GM18505 (cell line): ENCODE measurements at regions not wholly inside any gene's neighbourhood (a gene's known extent, or its start where the extent isn't known, plus 50 kb on each side); places are given as distances from the start of the nearest gene placed in this dataset.
"Not testable (repeated sequence)": the region's sequence is repeated elsewhere in the genome, so short reads cannot be mapped to it uniquely, and the experiment has no call there.

Experiments
- ATAC-seq: cut with Tn5 transposase; IDR thresholded peaks from one replicate; pipeline ENCODE4 v1.9.1; 2021; ENCODE audit not compliant: unreplicated experiment
- POLR2A ChIP-seq: IDR thresholded peaks from 4 replicates; pipeline ENCODE4 v1.6.1; 2011; ENCODE audit warnings: borderline replicate concordance; ENCODE audit not compliant: insufficient read depth, insufficient read length; ENCODE audit errors: extremely low read depth

- ATAC-seq, result no peak
- TF ChIP-seq POLR2A, result no peak
Measured at GRCh38 chr7:124247691-124248090, 214.8 kb upstream of the TMEM229A start.

DNA sequence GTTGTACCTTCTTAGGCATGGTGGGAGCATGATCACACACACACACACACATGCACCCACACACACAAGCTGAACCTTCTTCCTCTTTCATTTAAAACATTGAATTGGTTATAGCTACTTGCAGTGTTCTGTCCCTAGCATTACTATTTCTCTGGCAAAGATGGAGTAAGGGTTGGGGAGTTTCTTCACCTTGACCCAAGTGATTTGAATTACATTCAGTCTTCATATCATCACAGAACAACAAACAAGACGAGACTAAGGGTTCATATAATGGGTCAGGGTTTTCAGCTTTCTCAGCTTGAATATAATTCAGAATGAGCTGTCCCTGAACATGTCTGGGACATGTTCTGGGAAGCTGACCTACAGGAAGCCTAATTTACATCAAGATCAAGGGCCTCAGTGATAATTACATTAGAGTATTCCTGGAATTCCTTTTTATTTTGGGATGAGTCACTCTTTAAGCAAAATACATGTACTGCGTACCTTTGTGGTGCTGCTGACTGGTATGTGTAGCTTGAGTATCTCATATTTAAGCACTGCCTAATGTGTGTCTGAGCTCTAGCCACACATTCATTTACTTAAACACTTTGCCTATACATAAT lies 213.5 kb upstream of the TMEM229A start:
- no peak for TF ChIP-seq POLR2A
- no peak for ATAC-seq

GRCh38 chr7:124244469-124244868 lies 211.6 kb upstream of the TMEM229A start:
- ATAC-seq, result not testable (repeated sequence)

DNA sequence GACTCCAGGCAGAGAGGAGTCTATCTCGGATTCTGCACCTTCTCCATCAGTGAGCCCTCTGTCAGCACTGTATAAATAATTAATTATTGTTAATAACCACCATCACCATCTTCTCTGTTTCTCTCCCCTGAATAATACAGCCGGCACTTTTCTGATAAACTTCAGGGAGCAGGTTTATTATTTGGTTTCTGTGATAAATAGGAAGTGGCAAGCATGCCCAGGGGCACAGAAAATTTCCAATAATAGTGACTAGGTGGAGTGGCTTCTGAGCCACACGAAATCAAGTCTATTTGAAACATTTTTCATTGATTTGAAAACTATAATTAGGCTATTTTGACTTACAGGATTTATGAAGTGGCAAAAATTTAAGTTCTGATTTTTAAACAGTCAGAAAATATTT lies 186.8 kb upstream of the TMEM229A start:
- no peak for TF ChIP-seq POLR2A
- ATAC-seq, result no peak

DNA sequence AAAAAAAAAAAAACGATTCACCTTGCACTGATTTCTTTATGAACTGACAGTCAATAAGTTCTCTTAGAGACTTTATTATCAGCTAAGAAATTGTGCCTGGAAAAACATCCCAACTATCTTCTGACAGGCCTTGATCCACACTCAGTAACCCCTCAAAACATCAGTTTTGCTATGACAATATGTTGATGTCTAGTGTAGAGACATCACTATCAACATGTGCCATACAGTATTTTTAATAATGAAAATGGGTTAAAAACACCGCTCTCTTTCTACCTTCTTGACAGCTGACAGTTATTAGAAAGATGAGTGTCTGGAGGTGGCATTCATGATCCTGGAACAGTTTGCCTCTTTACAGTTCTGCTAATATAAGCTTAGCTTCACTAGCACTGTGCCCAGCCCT lies 175.8 kb upstream of the TMEM229A start:
- ATAC-seq, result no peak
- no peak for TF ChIP-seq POLR2A

GRCh38 chr7:124208173-124208572 lies 175.3 kb upstream of the TMEM229A start:
- no peak for ATAC-seq
- TF ChIP-seq POLR2A, result no peak

DNA sequence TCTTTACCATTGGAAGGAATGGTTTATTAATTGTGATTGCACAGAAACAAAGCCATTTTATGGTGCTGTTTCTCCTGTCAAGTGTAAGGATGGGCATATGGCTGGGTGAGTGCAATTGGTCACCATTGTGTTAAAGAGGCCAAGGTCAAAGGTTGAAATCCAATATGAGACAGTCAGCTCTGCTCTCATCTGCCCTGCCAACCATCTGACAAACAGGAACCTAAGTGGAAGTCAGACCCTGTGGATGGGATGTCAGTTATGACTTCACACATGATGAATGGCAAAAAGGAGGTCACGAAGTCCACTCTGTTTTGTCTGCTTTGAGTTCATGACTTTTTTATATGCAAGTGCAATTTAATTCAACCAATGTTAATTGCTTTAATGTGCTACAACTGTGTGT lies 172.7 kb upstream of the TMEM229A start:
- TF ChIP-seq POLR2A, result no peak
- ATAC-seq, result no peak

- TF ChIP-seq POLR2A, result no peak
- ATAC-seq, result no peak
Measured at GRCh38 chr7:124202546-124202945, 169.7 kb upstream of the TMEM229A start.

DNA sequence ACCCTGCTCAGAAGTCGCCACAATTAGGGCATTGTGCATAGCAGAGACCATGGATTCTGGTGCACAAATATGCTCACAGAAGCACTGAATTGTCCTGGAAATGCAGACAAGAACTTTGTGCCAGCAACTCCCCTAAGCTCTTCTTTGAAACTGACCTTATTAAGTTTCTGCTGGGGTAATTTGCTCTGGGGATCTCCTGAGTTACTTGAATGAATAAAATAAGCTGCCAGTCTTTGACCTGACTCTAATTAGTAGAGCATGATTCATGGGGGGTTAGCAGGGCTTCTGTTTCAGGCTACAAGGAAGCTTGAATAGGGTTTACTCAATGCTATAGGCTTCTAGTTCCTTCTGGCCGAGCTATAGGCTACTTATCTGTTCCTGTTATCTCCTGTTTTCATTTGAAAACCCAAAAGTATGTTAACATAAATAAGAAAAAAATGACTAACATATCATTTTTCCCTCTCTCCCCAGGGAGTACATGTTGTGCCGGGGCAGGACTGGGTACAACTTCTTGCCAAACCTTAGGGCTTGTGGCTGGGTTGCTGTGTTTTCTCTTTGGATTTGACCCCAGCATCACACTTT lies 169.0 kb upstream of the TMEM229A start:
- TF ChIP-seq POLR2A, result no peak
- no peak for ATAC-seq

DNA sequence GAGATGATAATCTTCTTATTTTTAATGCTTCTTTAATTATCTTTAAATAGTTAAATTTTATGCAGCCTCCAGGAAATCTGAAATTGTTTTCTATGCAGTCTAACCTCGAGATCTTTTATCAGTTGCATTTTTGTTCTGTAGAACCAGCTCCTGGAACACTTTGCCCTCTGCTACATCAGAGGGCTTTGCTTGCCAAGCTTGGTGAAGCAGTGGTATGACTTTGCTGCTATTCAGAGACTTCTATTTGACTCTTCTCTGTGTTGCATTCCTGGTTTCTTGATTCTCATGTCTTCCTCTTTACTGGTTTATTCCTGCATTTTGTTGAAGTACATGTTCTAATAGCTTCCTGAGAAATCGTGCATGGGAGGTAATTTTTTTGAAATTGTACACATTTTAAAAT lies 163.7 kb upstream of the TMEM229A start:
- no peak for TF ChIP-seq POLR2A
- no peak for ATAC-seq

GRCh38 chr7:124192885-124193284 lies 160.0 kb upstream of the TMEM229A start:
- no peak for TF ChIP-seq POLR2A
- ATAC-seq, result no peak

- TF ChIP-seq POLR2A, result no peak
- no peak for ATAC-seq
Measured at GRCh38 chr7:124191713-124192112, 158.8 kb upstream of the TMEM229A start.

- TF ChIP-seq POLR2A, result no peak
- no peak for ATAC-seq
Measured at GRCh38 chr7:124191030-124191429, 158.2 kb upstream of the TMEM229A start.

DNA sequence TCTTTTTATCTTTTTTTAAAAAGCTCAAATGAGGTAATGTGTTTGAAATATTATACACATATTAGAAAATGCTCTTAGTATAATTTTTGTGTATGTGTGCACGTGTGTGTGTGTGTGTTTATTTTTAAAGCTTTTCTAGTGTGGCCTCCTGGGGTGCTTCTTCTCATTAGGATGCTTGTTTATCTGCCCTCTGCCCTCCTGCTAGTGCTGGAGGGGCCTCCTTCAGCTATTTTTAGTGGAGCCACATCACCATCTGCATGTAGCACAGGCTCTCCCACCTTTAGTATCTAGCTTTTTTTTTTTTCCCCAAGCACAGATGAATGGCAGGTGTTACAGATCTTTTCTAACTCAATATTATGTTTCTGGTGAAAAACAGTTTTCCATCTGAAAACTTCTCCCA lies 155.7 kb upstream of the TMEM229A start:
- TF ChIP-seq POLR2A, result no peak
- no peak for ATAC-seq

DNA sequence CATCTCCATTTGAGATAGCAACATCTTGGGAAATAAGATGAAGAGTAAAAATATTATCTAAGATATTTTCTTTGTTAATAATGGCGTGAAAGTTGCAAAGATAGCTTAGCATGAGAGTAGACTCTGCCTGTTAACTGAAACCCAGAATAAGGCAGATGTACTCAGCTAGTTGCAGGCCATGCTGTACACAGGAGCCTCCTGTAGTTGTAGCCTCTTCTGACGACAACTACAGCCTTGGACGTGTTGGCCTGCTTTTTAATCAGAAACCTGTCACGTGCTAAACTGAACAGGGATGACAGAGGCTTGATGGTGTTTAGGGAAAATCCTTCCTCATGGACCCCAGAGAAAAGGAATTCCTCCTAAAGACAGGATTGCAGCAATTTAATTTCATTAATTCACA lies 155.1 kb upstream of the TMEM229A start:
- ATAC-seq, result no peak

More for the DNA sequence above, 155.1 kb upstream of the TMEM229A start:
- TF ChIP-seq POLR2A, result no peak
